ENCODE measurements at regions not wholly inside any gene's neighbourhood (a gene's known extent, or its start where the extent isn't known, plus 50 kb on each side); places are given as distances from the start of the nearest gene placed in this dataset.

GRCh38 chrX:42954880-42955279, 176.9 kb upstream of the PPP1R2C start:
- no peak for TF ChIP-seq CTCF (IDR thresholded peaks at IDR 0.05; ENCODE audit: low read depth, low read length)
- H3K4me3 ChIP-seq (replicated peaks in 1 of 2; ENCODE audit: low read depth in 2 of 2, low read length in 2 of 2): no peak overlapping the region
- DNase-seq (ENCODE audit: low read depth in 2 of 2): no peak

- no peak overlapping the region for H3K4me3 ChIP-seq (replicated peaks in 1 of 2; ENCODE audit: low read depth in 2 of 2, low read length in 2 of 2)
- DNase-seq (ENCODE audit: low read depth in 2 of 2): no peak
- TF ChIP-seq CTCF (IDR thresholded peaks at IDR 0.05; ENCODE audit: low read depth, low read length): no peak
Observed at GRCh38 chrX:42955349-42955748, 177.4 kb upstream of the PPP1R2C start.

- no peak for DNase-seq (ENCODE audit: low read depth in 2 of 2)
Observed at GRCh38 chrX:42967681-42968300, 189.8 kb upstream of the PPP1R2C start.

GRCh38 chrX:42973321-42973720, 195.4 kb upstream of the PPP1R2C start:
- no peak for DNase-seq (ENCODE audit: low read depth in 2 of 2)
- TF ChIP-seq CTCF (IDR thresholded peaks at IDR 0.05; ENCODE audit: low read depth, low read length): no peak
- H3K4me3 ChIP-seq (replicated peaks in 1 of 2; ENCODE audit: low read depth in 2 of 2, low read length in 2 of 2): no peak overlapping the region

More at GRCh38 chrX:42967681-42968300, 189.8 kb upstream of the PPP1R2C start:
- TF ChIP-seq CTCF (IDR thresholded peaks at IDR 0.05; ENCODE audit: low read depth, low read length): no peak
- no peak overlapping the region for H3K4me3 ChIP-seq (replicated peaks in 1 of 2; ENCODE audit: low read depth in 2 of 2, low read length in 2 of 2)

GRCh38 chrX:42975906-42976305, 197.9 kb upstream of the PPP1R2C start:
- no peak overlapping the region for H3K4me3 ChIP-seq (replicated peaks in 1 of 2; ENCODE audit: low read depth in 2 of 2, low read length in 2 of 2)
- TF ChIP-seq CTCF (IDR thresholded peaks at IDR 0.05; ENCODE audit: low read depth, low read length): no peak
- DNase-seq (ENCODE audit: low read depth in 2 of 2): no peak

GRCh38 chrX:42976746-42977366, 198.9 kb upstream of the PPP1R2C start:
- TF ChIP-seq CTCF (IDR thresholded peaks at IDR 0.05; ENCODE audit: low read depth, low read length): no peak
- no peak overlapping the region for H3K4me3 ChIP-seq (replicated peaks in 1 of 2; ENCODE audit: low read depth in 2 of 2, low read length in 2 of 2)
- no peak for DNase-seq (ENCODE audit: low read depth in 2 of 2)

Data from cardiac fibroblast (primary cell).